CD8-positive, alpha-beta memory T cell (primary cell): ENCODE measurements at regions not wholly inside any gene's neighbourhood (a gene's known extent, or its start where the extent isn't known, plus 50 kb on each side); places are given as distances from the start of the nearest gene placed in this dataset.

ENCODE experiments used
- CTCF ChIA-PET: fragments of 350-600 bp; sonication (Branson Sonifier 250); formaldehyde crosslinking; loops from one replicate; lab custom pipeline; 2021; ENCODE audit warnings: antibody characterized with exemption; lab: Charles Lee
- POLR2A ChIA-PET: fragments of 350-600 bp; sonication (Branson Sonifier 250); formaldehyde crosslinking; loops from one replicate; lab custom pipeline; 2021; ENCODE audit warnings: antibody characterized with exemption; lab: Charles Lee
- DNase-seq, 5 donors: peaks; one replicate each; pipeline versions ENCODE4 v3.0.0 to v3.0.0-alpha.2; 2020 to 2022; ENCODE audit warnings: mixed read lengths in 1 of 5
- H3K27ac ChIP-seq: one replicate; pipeline ENCODE4 v1.7.0; 2013; ENCODE audit warnings: low read depth, mild to moderate bottlenecking, low read length, moderate library complexity
- H3K27me3 ChIP-seq: 2 replicates; pipeline ENCODE4 v1.7.0; 2013; ENCODE audit warnings: low read length, mild to moderate bottlenecking; ENCODE audit not compliant: insufficient read depth, poor library complexity, severe bottlenecking
- H3K36me3 ChIP-seq: 2 replicates; pipeline ENCODE4 v1.7.0; 2013; ENCODE audit warnings: mild to moderate bottlenecking, low read length, moderate library complexity; ENCODE audit not compliant: insufficient read depth
- H3K4me1 ChIP-seq: 2 replicates; pipeline ENCODE4 v1.7.0; 2013; ENCODE audit warnings: mild to moderate bottlenecking, low read length, moderate library complexity; ENCODE audit not compliant: insufficient read depth
- H3K4me3 ChIP-seq: 2 replicates; pipeline ENCODE4 v1.7.0; 2013; ENCODE audit warnings: mild to moderate bottlenecking, low read length
- H3K9me3 ChIP-seq: 2 replicates; pipeline ENCODE4 v1.7.0; 2013; ENCODE audit warnings: mild to moderate bottlenecking, low read length
- H3K27ac Mint-ChIP-seq, 8 donors: one replicate each; pipeline ENCODE4 v1.8.0; 2020 to 2021; ENCODE audit warnings: mixed read lengths in 8 of 8, mild to moderate bottlenecking in 6 of 8, inconsistent platforms in 3 of 8, moderate library complexity in 3 of 8
- H3K27me3 Mint-ChIP-seq, 2 donors: one replicate each; pipeline ENCODE4 v1.8.0; 2020 to 2021; ENCODE audit warnings: mixed read lengths in 2 of 2, mild to moderate bottlenecking in 1 of 2, moderate library complexity in 1 of 2
- H3K36me3 Mint-ChIP-seq, 3 donors: one replicate each; pipeline ENCODE4 v1.8.0; 2020 to 2021; ENCODE audit warnings: mixed read lengths in 3 of 3, inconsistent platforms in 1 of 3, mild to moderate bottlenecking in 1 of 3
- H3K4me1 Mint-ChIP-seq, 3 donors: one replicate each; pipeline ENCODE4 v1.8.0; 2020 to 2021; ENCODE audit warnings: mixed read lengths in 3 of 3, inconsistent platforms in 1 of 3, mild to moderate bottlenecking in 1 of 3
- H3K4me3 Mint-ChIP-seq, 7 donors: one replicate each; pipeline ENCODE4 v1.8.0; 2020 to 2021; ENCODE audit warnings: mixed read lengths in 7 of 7, mild to moderate bottlenecking in 6 of 7, moderate library complexity in 4 of 7, inconsistent platforms in 2 of 7
- H3K9me3 Mint-ChIP-seq, 5 donors: one replicate each; pipeline ENCODE4 v1.8.0; 2020 to 2022; ENCODE audit warnings: mixed read lengths in 5 of 5, mild to moderate bottlenecking in 3 of 5, moderate library complexity in 2 of 5, inconsistent platforms in 1 of 5

GRCh38 chr6:106882601-106883518, 91.7 kb downstream of the CD24 start:
- DNase-seq = no peak
- no peak overlapping the region for H3K27ac ChIP-seq
- ChIA-PET POLR2A (no interaction called here), CTCF (interaction anchor here (0.7 kb wide), 2 partner anchors 38 to 394 kb away, joined by 3 to 4 read pairs; no protein-coding TSS in a partner anchor)
- Mint-ChIP-seq H3K4me1 (no peaks in the 10 kb centered on the region), H3K36me3 (no peaks in the 10 kb centered on the region), H3K27me3 (peaks cover 2 to 13% of the 10 kb centered on the region in 2 donors), H3K9me3 (no peaks in the 10 kb centered on the region), H3K4me3 (no peak overlapping the region), H3K27ac (no peak overlapping the region)
- H3K4me3 ChIP-seq = no peak overlapping the region
- H3K36me3 ChIP-seq = no peaks in the 10 kb centered on the region
- H3K4me1 ChIP-seq = no peaks in the 10 kb centered on the region
- no peaks in the 10 kb centered on the region for H3K9me3 ChIP-seq
- H3K27me3 ChIP-seq = no peaks in the 10 kb centered on the region

DNA sequence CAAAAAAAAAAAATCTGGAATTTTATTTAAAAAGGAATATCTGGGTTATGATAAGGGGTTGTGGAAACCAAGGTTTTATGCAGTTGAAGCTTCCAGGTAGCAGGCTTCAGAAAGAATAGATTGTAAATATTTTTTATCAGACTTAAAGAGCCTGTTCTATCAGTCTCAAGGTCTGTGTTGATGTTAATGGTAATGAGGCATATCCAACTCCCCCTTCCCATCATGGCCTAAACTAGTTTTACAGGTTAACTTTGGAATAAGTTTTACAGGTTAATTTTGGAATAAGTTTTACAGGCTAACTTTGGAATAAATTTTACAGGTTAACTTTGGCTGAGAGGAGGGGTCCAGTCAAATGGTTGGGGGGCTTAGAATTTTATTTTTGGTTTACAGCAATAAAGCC, 92.4 kb downstream of the CD24 start:
- Histone ChIP-seq H3K36me3 (no peaks in the 10 kb centered on the region), H3K9me3 (no peaks in the 10 kb centered on the region), H3K27ac (no peak overlapping the region), H3K27me3 (no peaks in the 10 kb centered on the region), H3K4me1 (no peaks in the 10 kb centered on the region), H3K4me3 (no peak overlapping the region)
- no peak for DNase-seq
- Mint-ChIP-seq H3K27ac (no peak overlapping the region), H3K36me3 (no peaks in the 10 kb centered on the region), H3K4me1 (no peaks in the 10 kb centered on the region), H3K9me3 (peaks cover 0 to under 1% (median 0%) of the 10 kb centered on the region in 5 donors), H3K4me3 (no peak overlapping the region), H3K27me3 (peaks cover 2 to 13% of the 10 kb centered on the region in 2 donors)
- ChIA-PET CTCF (no interaction called here), POLR2A (no interaction called here)

DNA sequence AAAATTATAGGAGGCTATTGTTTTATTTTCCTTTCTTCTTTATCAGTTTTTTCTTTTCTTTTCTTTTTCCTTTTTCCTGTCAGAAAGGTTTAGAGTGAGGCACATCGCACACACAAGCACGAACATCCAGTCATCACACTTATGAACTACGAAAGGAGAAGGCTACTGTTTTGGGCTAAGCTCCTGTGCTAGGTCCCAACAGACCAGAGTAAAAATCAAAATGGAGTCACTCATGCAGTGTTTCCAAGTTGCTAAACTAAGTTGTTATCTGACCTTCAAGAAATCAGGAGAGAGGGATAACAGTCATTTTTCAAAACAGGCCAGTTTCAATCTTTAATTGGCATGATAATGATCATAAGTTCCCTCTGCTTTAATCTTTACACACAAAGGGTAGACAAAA, 93.6 kb downstream of the CD24 start:
- H3K9me3 ChIP-seq = no peaks in the 10 kb centered on the region
- H3K4me1 ChIP-seq = no peaks in the 10 kb centered on the region
- no peak overlapping the region for H3K27ac Mint-ChIP-seq
- ChIA-PET POLR2A (no interaction called here), CTCF (no interaction called here)
- H3K27me3 ChIP-seq = no peaks in the 10 kb centered on the region
- H3K4me3 Mint-ChIP-seq = no peak overlapping the region
- H3K36me3 ChIP-seq = no peaks in the 10 kb centered on the region
- H3K27me3 Mint-ChIP-seq = peaks cover 2 to 14% of the 10 kb centered on the region in 2 donors
- no peak for DNase-seq
- H3K36me3 Mint-ChIP-seq = no peaks in the 10 kb centered on the region
- no peaks in the 10 kb centered on the region for H3K4me1 Mint-ChIP-seq
- peaks cover 0 to 6% (median 0%) of the 10 kb centered on the region in 5 donors for H3K9me3 Mint-ChIP-seq
- H3K4me3 ChIP-seq = no peak overlapping the region
- H3K27ac ChIP-seq = no peak overlapping the region

- H3K4me1 Mint-ChIP-seq = no peaks in the 10 kb centered on the region
- POLR2A ChIA-PET = no interaction called here
- H3K36me3 Mint-ChIP-seq = no peaks in the 10 kb centered on the region
- no peak overlapping the region for H3K27ac Mint-ChIP-seq
- H3K4me3 Mint-ChIP-seq = no peak overlapping the region
- Histone ChIP-seq H3K4me1 (no peaks in the 10 kb centered on the region), H3K9me3 (no peaks in the 10 kb centered on the region), H3K27ac (no peak overlapping the region), H3K36me3 (no peaks in the 10 kb centered on the region), H3K27me3 (no peaks in the 10 kb centered on the region), H3K4me3 (no peak overlapping the region)
- peaks cover 0 to 6% (median 2%) of the 10 kb centered on the region in 5 donors for H3K9me3 Mint-ChIP-seq
- CTCF ChIA-PET = no interaction called here
- peaks cover 4 to 22% of the 10 kb centered on the region in 2 donors for H3K27me3 Mint-ChIP-seq
- no peak for DNase-seq
Measured at GRCh38 chr6:106875782-106876321, 98.7 kb downstream of the CD24 start.

DNA sequence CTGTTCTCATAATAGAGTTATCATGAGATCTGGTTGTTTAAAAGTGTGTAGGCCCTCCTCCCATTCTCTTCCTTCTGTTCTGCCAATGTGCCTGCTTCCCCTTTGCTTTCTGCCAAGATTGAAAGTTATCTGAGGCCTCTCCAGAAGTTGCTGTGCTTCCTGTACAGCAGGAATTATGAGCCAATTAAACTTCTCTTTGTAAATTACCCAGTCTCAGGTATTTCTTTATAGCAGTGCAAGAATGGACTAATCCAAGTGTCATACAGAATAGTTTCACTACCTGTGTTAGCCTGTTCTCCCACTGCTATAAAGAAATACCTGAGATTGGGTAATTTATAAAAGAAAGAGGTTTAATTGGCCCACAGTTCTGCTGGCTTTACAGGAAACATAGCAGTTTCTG, 100.0 kb downstream of the CD24 start:
- H3K4me3 Mint-ChIP-seq = no peak overlapping the region
- no peaks in the 10 kb centered on the region for H3K36me3 Mint-ChIP-seq
- Histone ChIP-seq H3K9me3 (no peaks in the 10 kb centered on the region), H3K36me3 (no peaks in the 10 kb centered on the region), H3K4me3 (no peak overlapping the region), H3K4me1 (no peaks in the 10 kb centered on the region), H3K27me3 (no peaks in the 10 kb centered on the region), H3K27ac (no peak overlapping the region)
- H3K27ac Mint-ChIP-seq = no peak overlapping the region
- ChIA-PET CTCF (no interaction called here), POLR2A (no interaction called here)
- DNase-seq = no peak
- peaks cover 4 to 22% of the 10 kb centered on the region in 2 donors for H3K27me3 Mint-ChIP-seq
- H3K9me3 Mint-ChIP-seq = peaks cover 0 to 6% (median 2%) of the 10 kb centered on the region in 5 donors
- no peaks in the 10 kb centered on the region for H3K4me1 Mint-ChIP-seq

DNA sequence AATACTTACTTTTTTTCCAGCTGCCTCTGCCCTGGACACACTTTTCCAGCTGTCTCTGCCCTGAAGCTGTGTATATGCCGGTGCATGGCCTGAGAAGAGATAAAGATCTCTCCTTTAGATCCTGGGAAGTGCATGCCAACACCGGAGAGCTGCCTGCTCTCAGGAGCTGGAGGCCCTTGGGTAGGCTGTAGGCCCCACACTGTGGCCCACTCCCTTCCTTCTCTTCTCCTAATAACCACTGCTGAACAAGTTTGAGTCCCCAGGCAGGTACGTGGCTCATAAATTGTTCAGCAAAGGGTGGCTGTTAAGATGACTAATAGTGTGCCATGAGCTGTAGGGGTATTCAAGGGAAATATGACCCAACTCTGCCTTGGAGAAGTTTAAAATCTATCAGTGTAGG, 102.5 kb downstream of the CD24 start:
- CTCF ChIA-PET = interaction anchor here (1.4 kb wide), 1 partner anchor 15 kb away, joined by 4 read pairs; no protein-coding TSS in a partner anchor

DNA sequence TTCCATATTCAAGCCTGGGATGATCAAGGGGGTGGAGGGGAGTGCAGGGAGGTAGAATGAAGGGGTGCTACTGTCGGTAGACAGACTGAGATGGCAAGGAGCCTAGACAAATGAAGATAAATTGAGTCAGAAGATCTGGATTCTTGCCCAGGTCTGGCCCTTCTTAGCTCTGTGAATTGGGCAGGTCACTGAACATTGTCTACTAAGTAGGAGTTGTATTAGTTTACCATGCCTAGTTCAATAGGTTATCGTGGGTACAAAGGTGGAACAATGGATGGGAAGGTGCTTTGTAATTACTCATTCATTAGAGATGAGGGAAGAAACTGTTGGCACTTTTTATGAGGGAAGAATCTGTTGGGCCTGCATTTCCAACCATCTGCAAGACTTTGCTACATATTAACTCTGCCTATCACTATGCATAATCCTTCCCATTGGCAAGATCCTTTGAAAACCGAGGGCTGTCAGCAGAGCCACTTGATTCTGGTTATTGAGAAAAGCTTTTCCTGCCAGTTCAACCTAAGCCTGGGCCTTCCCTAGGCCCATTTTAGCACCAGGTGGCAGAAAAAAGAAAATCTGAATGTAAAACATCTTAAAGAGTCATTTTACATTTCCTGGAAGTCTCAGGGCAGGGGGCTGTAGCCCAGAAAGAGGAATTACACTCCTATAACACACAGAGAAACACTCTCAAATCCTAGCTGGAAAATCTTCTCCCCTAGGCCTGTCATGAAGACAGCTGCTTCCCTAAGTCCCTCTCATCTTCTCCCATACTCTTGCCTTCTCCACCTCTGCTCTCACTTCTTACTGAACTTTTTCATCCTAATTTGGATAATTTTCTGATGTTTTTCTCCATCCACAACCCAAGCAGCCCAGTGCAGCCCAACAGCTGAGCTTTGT, 103.5 kb downstream of the CD24 start:
- Histone ChIP-seq H3K36me3 (no peaks in the 10 kb centered on the region), H3K27ac (no peak overlapping the region), H3K9me3 (no peaks in the 10 kb centered on the region), H3K4me1 (no peaks in the 10 kb centered on the region), H3K27me3 (no peaks in the 10 kb centered on the region), H3K4me3 (no peak overlapping the region)
- Mint-ChIP-seq H3K27ac (peak overlapping the region in 1 of 8 donors; percentile 81), H3K27me3 (peaks cover 4 to 13% of the 10 kb centered on the region in 2 donors), H3K4me1 (no peaks in the 10 kb centered on the region), H3K4me3 (no peak overlapping the region), H3K36me3 (no peaks in the 10 kb centered on the region), H3K9me3 (peaks cover 0 to 2% (median 0%) of the 10 kb centered on the region in 5 donors)
- ChIA-PET CTCF (interaction anchor here (1.4 kb wide), 1 partner anchor 16 kb away, joined by 4 read pairs; no protein-coding TSS in a partner anchor), POLR2A (no interaction called here)
- DNase-seq = no peak

More for the DNA sequence above, 102.5 kb downstream of the CD24 start:
- H3K4me3 ChIP-seq = no peak overlapping the region
- peaks cover 0 to 4% (median 2%) of the 10 kb centered on the region in 5 donors for H3K9me3 Mint-ChIP-seq
- no peak overlapping the region for H3K27ac Mint-ChIP-seq
- no peaks in the 10 kb centered on the region for H3K9me3 ChIP-seq
- H3K4me3 Mint-ChIP-seq = no peak overlapping the region
- no peaks in the 10 kb centered on the region for H3K4me1 Mint-ChIP-seq
- no peaks in the 10 kb centered on the region for H3K27me3 ChIP-seq
- DNase-seq = no peak
- POLR2A ChIA-PET = no interaction called here
- no peak overlapping the region for H3K27ac ChIP-seq
- H3K36me3 Mint-ChIP-seq = no peaks in the 10 kb centered on the region
- peaks cover 4 to 17% of the 10 kb centered on the region in 2 donors for H3K27me3 Mint-ChIP-seq
- no peaks in the 10 kb centered on the region for H3K36me3 ChIP-seq
- H3K4me1 ChIP-seq = no peaks in the 10 kb centered on the region
